Cardiac fibroblast (primary cell): ENCODE measurements at regions not wholly inside any gene's neighbourhood (a gene's known extent, or its start where the extent isn't known, plus 50 kb on each side); places are given as distances from the start of the nearest gene placed in this dataset.
A peak's percentile ranks its signal among the peaks of the same experiment; 100 is the strongest.
"Not testable (repeated sequence)": the region's sequence is repeated elsewhere in the genome, so short reads cannot be mapped to it uniquely, and the experiment has no call there.

ENCODE experiments used
- DNase-seq, 2 donors: peaks; one replicate each; pipeline versions ENCODE4 v3.0.0 to v3.0.0-alpha.2; 2010; ENCODE audit warnings: low read depth in 2 of 2
- H3K4me3 ChIP-seq, 2 donors: replicated peaks in 1 of 2; 1 replicate in 1 of 2; 2 replicates in 1 of 2; pipeline ENCODE4 v1.5.1; 2011; ENCODE audit warnings: low read depth in 2 of 2, low read length in 2 of 2, mild to moderate bottlenecking in 2 of 2, moderate library complexity in 1 of 2
- CTCF ChIP-seq: IDR thresholded peaks from one replicate; pipeline ENCODE4 v1.5.1; 2011; ENCODE audit warnings: low read depth, mild to moderate bottlenecking, low read length, inconsistent platforms

- not testable (repeated sequence) for DNase-seq, H3K4me3 ChIP-seq
Observed at GRCh38 chr2:90052113-90052631, 1360.7 kb downstream of the RPIA start.

DNA sequence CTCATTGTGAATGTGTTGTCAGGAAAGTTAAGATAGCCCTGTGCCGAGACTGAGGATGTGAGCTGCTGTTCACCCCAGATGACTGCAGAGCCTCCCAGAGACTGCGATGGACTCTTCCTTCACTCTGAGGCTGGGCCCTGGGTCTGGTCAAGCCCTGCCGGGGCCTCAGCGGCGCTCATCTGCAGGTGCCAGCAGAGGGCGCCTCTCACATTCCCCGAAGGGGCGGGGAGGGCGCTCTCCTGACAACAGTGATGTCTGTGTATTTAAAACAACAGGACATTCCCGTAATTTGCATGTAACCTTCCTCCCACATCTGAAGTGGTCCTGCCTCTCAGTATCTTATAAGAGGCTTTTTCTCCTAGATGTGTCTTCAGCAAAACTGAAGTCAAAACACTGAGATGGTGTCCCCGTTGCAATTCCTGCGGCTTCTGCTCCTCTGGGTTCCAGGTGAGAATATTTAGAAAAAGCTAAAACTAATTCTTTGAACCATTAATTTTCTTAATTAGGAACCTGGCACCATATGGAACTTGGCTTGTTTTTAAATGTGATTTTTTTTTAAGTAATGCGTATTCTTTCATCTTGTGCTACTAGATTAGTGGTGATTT lies 1377.9 kb downstream of the RPIA start:
- peak; percentile 14 for TF ChIP-seq CTCF
- DNase-seq: peak; percentile 1 to 32
- no peak overlapping the region for H3K4me3 ChIP-seq

DNA sequence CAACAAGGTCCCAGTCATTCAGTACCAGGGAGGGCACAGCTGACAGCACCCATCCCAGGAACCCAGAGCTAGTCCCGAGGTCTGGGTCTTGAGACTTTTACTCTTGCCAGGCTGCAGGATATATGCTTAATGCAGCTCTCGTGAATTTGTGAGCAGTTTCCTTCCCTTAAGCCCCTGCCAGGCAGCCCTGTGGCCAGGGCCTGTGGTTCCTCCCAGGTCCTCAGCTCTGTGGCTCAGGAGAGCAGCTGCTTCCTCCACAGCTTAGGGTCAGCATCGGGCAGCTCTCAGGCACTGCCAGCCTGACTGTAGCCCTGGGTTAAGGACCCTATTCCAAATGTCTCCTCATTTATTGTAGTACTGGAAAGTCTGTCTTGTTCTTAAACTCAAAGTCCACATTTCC lies 1384.8 kb downstream of the RPIA start:
- TF ChIP-seq CTCF: no peak
- no peak for DNase-seq
- H3K4me3 ChIP-seq: no peak overlapping the region

GRCh38 chr2:90077948-90078347 lies 1386.5 kb downstream of the RPIA start:
- TF ChIP-seq CTCF: no peak
- H3K4me3 ChIP-seq: no peak overlapping the region
- DNase-seq: no peak

- DNase-seq: no peak
- no peak for TF ChIP-seq CTCF
- H3K4me3 ChIP-seq: no peak overlapping the region
Observed at GRCh38 chr2:90079374-90079773, 1387.9 kb downstream of the RPIA start.

DNA sequence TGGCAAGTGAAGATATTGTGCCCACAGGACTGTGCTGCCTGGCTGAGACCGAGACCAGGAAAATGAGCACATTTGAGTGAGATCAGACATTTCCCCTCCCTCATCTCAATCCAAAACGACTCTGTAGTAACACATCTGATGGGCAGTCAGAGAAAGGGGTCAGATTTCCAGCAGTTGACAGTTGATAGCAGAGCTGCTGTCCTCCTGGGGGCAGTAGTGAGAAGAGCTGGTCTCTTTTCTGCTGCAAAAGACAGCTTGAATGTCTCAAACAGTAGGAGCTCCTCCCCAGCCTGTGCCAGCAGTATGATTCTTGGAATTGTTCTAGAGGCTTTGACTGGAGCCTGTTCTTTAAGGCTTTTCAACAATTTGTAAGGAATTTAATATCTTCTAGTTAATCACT lies 1396.3 kb downstream of the RPIA start:
- DNase-seq, H3K4me3 ChIP-seq: not testable (repeated sequence)

DNA sequence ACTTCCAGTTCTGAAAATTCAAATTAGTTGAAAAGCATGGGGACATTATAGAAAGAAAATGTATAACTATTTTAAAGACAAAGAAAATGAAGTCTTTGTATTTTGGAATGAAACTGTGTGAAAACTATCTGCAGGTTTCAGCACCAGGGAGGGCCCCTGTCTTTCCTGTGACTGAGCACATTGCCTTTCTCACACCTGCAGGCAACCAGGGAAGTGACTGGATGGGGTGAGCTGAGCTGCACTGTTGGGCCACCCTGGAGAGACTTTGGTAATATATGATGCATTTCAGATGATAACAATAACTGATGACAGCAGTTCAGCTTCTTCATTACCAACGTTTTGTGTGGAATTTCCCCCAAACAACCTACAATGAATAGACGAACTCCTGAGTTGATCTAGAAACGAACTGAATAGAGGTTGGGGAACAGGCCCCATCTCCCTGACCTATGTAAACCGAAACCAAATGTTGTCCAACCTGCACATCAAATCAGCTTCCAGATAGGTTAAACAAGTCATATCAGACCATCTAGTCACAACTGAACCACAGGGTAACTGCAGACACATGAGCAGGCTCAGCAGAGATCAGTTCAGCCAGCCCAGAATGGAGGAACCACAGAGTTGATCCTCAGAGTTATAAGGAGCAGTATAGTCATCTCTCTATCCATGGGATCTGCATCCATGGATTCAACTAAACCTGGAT lies 1402.2 kb downstream of the RPIA start:
- DNase-seq, H3K4me3 ChIP-seq: not testable (repeated sequence)

DNA sequence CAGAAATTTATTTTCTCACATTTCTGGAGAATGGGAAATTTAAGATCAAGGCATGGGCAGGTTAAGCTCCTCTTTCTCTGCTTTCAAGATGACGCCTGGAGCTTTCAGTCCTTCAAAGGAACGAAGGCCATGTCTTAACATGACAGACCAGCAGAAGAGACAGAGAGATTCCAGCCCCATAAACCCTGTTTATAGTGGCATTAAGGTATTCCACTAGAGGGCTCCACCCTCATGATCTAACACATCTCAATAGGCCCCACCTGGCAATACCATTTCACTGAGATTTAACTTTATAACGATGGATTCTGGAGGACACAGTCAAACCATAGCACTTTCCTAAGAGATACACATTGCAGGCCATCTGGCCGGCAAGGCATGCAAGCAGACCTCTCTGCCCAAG lies 1406.1 kb downstream of the RPIA start:
- H3K4me3 ChIP-seq, DNase-seq: not testable (repeated sequence)

DNA sequence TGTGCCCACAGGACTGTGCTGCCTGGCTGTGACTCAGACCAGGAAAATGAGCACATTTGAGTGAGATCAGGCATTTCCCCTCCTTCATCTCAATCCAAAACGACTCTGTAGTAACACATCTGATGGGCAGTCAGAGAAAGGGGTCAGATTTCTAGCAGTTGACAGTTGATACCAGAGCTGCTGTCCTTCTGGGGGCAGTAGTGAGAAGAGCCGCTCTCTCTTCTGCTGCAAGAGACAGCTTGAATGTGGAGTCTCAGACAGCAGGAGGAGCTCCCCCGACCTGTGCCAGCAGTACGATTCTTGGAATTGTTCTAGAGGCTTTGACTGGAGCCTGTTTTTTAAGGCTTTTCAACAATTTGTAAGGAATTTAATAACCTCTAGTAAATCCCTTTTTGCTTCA lies 1413.7 kb downstream of the RPIA start:
- H3K4me3 ChIP-seq, DNase-seq: not testable (repeated sequence)

- not testable (repeated sequence) for DNase-seq, H3K4me3 ChIP-seq
Observed at GRCh38 chr2:90123409-90123808, 1431.9 kb downstream of the RPIA start.

DNA sequence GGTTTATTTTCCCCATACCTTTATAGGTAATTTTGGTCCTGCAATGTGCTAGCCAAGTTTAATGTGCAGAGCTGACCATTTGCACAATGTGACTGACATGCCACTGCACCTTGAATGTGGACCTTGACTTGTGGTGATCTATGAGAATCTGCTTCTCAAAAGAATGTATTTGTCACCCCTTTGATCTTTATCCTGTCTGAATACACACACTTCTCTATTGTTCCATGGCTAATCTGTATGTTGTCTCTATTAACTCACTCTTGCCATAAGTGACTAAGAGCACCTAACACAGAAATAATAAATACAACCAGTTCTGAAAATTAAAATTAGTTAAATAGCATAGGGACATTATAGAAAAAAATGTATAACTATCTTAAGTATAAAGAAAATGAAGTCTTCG lies 1447.6 kb downstream of the RPIA start:
- H3K4me3 ChIP-seq, DNase-seq: not testable (repeated sequence)

- DNase-seq, H3K4me3 ChIP-seq: not testable (repeated sequence)
Observed at GRCh38 chr2:90141558-90141957, 1450.1 kb downstream of the RPIA start.

- not testable (repeated sequence) for H3K4me3 ChIP-seq, DNase-seq
Observed at GRCh38 chr2:90151805-90152204, 1460.3 kb downstream of the RPIA start.

DNA sequence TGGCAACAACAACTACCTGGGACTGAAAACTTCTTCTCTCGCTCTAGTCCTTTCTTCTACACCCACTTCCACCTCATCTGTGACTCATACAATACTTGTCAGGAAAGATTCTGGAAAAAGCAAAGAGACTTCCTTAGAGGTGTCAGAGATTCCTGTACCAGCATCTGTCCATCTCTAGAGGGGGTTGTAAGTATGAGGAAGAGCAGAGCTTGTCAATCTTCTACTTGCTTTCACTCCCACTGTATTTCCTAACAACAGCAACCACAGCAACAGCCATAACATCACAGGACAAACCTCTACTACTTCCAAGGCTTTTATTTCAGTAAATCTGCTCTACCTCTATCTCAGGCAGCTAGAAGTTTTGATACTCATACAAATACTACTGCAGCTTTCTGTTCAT lies 1479.5 kb downstream of the RPIA start:
- DNase-seq, H3K4me3 ChIP-seq: not testable (repeated sequence)
